GM10266 (cell line): ENCODE measurements at regions not wholly inside any gene's neighbourhood (a gene's known extent, or its start where the extent isn't known, plus 50 kb on each side); places are given as distances from the start of the nearest gene placed in this dataset.

Experiments used
- DNase-seq: peaks from one replicate; pipeline ENCODE4 v3.0.0; 2012; ENCODE audit errors: extremely low spot score
- CTCF ChIP-seq: IDR thresholded peaks from 2 replicates; pipeline ENCODE4 v1.5.1; 2012; ENCODE audit warnings: mild to moderate bottlenecking, low read depth; ENCODE audit not compliant: control insufficient read depth, insufficient read depth; ENCODE audit errors: missing control alignments

- no peak for DNase-seq
- TF ChIP-seq CTCF, result no peak
These were observed 854.0 kb upstream of the CITED2 start for GRCh38 chr6:140228491-140228890.

GRCh38 chr6:140226637-140227036 lies 852.2 kb upstream of the CITED2 start:
- DNase-seq, result no peak
- TF ChIP-seq CTCF, result no peak

DNA sequence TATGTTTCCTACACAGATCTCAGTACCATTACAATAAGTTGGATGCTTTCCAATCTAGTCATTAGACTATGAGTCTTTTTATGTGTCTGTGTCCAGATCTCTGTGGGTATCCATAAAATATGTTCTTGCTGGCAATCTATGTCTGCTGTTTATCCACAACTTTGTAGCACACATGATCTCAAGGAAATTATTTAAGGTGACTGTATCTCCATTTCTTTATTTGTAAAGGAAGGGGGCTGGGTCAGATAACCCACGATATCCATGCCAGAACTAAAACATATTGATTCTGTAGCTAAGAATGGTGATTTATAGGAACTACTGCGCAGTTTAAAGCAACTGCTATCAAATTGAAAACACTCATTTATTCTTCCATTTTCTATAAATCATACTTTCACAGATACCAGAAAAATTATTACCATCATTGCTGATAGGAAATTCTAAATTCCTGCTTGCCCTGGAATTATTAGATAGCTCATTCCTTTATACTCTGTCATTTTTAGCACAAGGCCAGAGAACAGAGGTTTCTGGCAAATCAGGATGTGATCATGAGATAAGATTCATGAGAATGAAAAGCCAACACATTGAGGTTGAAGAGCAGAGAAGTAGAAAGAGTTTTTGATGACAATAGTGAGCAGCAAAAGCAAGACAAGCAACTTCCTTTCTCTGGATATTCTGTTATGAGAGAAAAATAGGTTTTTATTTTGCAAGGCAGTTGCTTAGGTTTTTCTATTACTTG lies 851.4 kb upstream of the CITED2 start:
- TF ChIP-seq CTCF, result no peak
- no peak for DNase-seq

- no peak for TF ChIP-seq CTCF
- no peak for DNase-seq
These were observed 842.8 kb upstream of the CITED2 start for GRCh38 chr6:140217283-140217682.

DNA sequence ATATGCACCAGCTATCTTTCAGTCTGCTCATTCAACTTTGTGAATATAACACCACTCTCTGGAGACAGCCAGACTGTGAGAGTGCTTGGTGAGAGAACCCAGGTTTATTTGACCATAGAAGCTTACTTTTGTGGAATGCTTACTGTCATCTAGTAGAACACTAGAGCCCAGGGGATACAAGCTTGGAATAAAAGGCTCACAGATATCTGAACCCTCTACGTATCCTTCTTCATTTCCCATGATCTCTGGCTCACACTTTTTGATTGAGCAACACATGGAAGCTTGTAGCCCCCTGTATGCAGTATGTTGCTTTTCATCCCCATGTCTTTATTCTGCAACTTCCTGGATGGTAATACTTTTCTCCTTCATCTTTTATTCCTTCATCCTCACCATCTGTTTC lies 835.3 kb upstream of the CITED2 start:
- no peak for DNase-seq
- TF ChIP-seq CTCF, result no peak

GRCh38 chr6:140208286-140208685 lies 833.8 kb upstream of the CITED2 start:
- TF ChIP-seq CTCF, result no peak
- DNase-seq, result no peak

DNA sequence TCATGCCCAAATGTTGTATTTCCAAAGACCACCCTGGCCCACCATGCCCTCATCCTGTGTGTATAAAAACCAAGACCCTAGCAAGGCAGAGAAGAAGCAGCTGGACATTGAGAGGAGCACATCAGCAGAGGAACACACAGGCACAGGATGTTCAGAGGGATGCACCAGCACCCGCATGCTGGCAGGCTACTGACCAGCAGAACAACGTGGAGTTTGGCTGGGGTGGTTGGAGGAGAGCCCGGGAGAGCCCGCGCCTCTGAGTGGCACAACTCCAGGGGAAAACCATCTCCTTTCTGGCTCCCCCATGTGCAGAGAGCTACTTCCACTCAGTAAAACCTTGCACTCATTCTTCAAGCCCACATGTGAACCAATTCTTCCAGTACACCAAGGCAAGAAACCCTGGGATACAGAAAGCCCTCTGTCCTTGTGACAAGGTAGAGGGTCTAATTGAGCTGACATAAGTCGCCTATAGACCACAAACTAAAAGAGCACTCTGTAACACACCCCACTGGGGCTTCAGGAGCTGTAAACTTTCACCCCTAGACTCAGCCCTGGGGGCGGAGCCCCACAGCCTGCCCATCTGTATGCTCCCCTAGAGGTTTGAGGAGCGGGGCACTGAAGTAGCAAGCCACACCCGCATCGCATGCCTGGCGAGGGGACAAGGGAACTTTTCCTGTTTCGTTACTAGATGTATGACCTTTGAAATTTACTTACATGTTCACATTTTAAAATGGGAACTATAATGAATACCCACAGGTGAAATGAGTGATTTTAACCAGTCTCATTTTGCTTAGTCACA lies 831.5 kb upstream of the CITED2 start:
- no peak for TF ChIP-seq CTCF
- no peak for DNase-seq
